Hematopoietic multipotent progenitor cell treated with erythropoietin and hydrocortisone succinate and interleukin-3 and kit ligand, for 6 days (in vitro differentiated cells): ENCODE measurements at regions not wholly inside any gene's neighbourhood (a gene's known extent, or its start where the extent isn't known, plus 50 kb on each side); places are given as distances from the start of the nearest gene placed in this dataset.
"Not testable (repeated sequence)": the region's sequence is repeated elsewhere in the genome, so short reads cannot be mapped to it uniquely, and the experiment has no call there.

Experiments
- DNase-seq: peaks from one replicate; pipeline ENCODE4 v3.0.0-alpha.2; 2015

- DNase-seq, result not testable (repeated sequence)
These were observed 114.5 kb downstream of the GATA6 start for GRCh38 chr18:22283855-22284254.

GRCh38 chr18:22283397-22283796 lies 114.0 kb downstream of the GATA6 start:
- no peak for DNase-seq

- DNase-seq, result no peak
These were observed 113.7 kb downstream of the GATA6 start for GRCh38 chr18:22283116-22283395.

- no peak for DNase-seq
These were observed 113.1 kb downstream of the GATA6 start for GRCh38 chr18:22282311-22283115.

GRCh38 chr18:22280453-22280750 lies 111.0 kb downstream of the GATA6 start:
- no peak for DNase-seq

- no peak for DNase-seq
These were observed 110.5 kb downstream of the GATA6 start for GRCh38 chr18:22279741-22280452.

- DNase-seq, result no peak
These were observed 109.4 kb downstream of the GATA6 start for GRCh38 chr18:22278798-22279197.

- no peak for DNase-seq
These were observed 108.4 kb downstream of the GATA6 start for GRCh38 chr18:22277758-22278157.

GRCh38 chr18:22276334-22276713 lies 106.9 kb downstream of the GATA6 start:
- DNase-seq, result no peak

GRCh38 chr18:22275706-22276333 lies 106.4 kb downstream of the GATA6 start:
- DNase-seq, result no peak

GRCh38 chr18:22273101-22274039 lies 104.0 kb downstream of the GATA6 start:
- DNase-seq, result no peak

- DNase-seq, result no peak
These were observed 102.9 kb downstream of the GATA6 start for GRCh38 chr18:22272242-22272641.

GRCh38 chr18:22271030-22271429 lies 101.6 kb downstream of the GATA6 start:
- DNase-seq, result no peak

GRCh38 chr18:22268641-22269128 lies 99.3 kb downstream of the GATA6 start:
- DNase-seq, result peak; percentile 2

GRCh38 chr18:22267697-22268096 lies 98.3 kb downstream of the GATA6 start:
- no peak for DNase-seq

- DNase-seq, result no peak
These were observed 97.8 kb downstream of the GATA6 start for GRCh38 chr18:22267225-22267624.

- DNase-seq, result no peak
These were observed 96.4 kb downstream of the GATA6 start for GRCh38 chr18:22265838-22266237.

- no peak for DNase-seq
These were observed 90.9 kb downstream of the GATA6 start for GRCh38 chr18:22260208-22260820.

- no peak for DNase-seq
These were observed 87.7 kb downstream of the GATA6 start for GRCh38 chr18:22257022-22257543.

GRCh38 chr18:22254088-22254487 lies 84.7 kb downstream of the GATA6 start:
- no peak for DNase-seq

- DNase-seq, result no peak
These were observed 84.3 kb downstream of the GATA6 start for GRCh38 chr18:22253676-22254075.

GRCh38 chr18:22253156-22253555 lies 83.8 kb downstream of the GATA6 start:
- DNase-seq, result no peak
